Stimulated activated CD4-positive, alpha-beta T cell treated with anti-CD3 and anti-CD28 coated beads, Interleukin-15, amount 100 ng/mL, for 48 hours (primary cell): ENCODE measurements at regions not wholly inside any gene's neighbourhood (a gene's known extent, or its start where the extent isn't known, plus 50 kb on each side); places are given as distances from the start of the nearest gene placed in this dataset.

Source experiments
- DNase-seq, 2 donors: peaks; one replicate each; pipeline ENCODE4 v3.0.0-alpha.2; 2020; ENCODE audit warnings: low read depth in 2 of 2

DNA sequence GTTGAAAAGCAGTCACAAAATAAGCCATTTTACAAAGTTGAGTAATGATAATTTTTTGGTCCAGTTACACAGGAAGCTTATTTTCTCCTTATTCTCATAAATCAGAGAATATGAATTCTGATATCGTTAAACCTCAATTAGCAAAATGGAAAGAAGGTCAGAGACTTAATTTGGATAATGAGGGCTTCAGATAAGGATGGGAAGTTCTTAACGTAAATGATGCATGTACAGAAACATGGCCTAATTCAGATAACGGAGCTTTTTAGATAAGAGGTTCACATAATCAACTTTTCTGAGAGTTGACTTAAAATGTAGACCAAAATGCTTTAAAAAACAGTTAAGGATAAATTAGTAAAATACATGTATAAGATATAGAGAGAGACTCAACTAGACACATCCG, 746.3 kb upstream of the SLC10A2 start:
- DNase-seq = no peak

DNA sequence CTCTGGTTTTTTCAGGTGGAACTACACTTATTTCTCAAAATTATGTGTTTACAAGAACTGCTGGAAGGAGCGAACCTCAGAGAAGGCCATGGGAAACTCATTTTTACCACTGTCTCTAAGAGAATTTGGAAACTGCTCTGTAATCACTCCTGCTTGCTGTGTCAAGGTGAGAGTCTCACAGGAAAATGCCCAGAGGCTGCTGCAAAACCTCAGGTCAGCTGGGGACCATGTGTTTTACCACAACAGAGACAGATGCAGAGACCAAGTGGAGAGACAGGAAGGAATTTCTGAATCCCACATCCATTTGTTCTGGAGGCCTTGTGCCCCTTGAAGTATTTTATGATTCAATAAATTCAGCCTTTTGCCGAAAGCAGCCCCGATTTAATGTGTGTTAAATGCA, 743.8 kb upstream of the SLC10A2 start:
- DNase-seq = no peak

DNA sequence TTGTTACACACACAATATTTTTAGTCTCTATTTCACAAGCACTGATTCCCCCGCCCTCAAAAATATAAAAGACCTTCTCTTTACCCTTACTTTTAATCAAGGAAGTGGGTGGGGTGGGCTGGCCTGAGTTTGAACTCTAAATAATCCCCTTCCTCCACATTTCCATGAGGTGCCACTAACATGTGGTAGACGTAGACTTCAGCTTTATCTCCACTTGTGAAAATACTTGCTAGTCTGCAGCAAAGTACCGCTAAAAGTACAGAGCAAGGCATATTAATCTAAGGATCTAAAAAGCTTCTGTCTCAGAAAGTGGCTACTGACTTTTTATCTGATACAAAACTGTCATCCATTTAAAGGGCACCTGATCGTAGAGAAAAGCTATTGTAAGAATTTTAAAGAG, 739.6 kb upstream of the SLC10A2 start:
- DNase-seq = no peak

DNA sequence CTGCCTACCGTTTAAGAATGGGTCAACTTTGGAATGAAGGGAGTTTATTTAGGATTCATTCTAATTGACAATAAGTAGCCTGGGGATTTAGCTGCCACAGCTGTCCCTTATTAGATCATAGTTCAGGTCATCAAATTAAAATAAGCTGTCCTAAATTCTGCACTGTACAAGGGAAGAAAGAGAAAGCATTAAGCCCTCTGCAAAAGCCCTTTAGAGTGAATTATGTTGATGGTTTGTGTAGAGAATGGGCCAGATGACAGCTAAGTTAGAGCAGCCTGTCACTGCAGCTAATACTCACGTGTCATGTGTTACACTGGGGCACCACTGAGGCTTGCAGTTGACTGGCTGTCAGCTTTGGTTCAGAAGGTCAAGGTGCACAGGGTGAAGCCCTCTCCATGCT, 737.1 kb upstream of the SLC10A2 start:
- DNase-seq = no peak

DNA sequence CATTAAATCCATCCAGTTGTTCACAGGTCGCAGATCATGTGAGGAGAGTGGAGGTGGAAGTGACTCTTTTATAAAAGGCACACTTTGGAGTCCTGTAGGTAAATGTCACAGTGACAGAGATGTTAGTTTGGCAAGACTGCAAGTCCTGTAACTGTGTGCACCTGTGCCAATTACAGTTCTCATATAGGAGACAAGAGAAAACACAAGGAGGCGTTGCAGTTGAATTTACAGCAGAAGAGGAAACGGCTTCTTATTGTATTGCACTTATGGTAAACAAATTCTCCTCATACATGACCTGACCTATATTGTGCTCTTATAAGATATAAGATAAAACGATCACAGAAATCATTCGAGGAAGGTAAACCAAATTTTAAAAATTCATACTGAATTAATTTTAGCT, 732.8 kb upstream of the SLC10A2 start:
- no peak for DNase-seq

DNA sequence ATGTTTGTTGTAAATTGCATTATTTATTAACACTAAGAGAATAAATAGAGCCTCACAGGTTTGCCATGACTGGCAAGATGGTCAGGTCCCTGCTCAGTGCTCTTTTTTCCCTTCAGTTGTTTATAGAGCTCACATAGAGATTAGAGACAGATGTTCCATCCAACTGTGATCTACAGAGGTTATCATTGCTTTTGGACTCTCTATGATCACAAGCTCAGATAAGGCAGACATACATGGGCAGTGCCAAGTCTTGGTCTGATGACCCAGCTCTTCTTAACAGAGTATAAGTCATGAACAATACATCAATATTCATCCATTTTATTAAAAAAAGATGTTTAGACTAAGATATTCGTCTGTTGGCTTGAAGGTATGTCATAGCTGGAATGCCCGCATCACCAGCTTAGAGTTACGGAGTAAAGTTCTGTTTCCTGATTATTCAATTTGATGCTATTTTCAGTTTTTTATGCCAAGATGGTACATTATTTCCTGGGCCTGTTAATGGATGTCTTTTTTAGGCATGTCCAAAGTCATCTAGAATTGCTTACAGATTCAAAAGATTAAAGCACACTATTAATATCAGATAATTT, 729.8 kb upstream of the SLC10A2 start:
- DNase-seq = no peak

DNA sequence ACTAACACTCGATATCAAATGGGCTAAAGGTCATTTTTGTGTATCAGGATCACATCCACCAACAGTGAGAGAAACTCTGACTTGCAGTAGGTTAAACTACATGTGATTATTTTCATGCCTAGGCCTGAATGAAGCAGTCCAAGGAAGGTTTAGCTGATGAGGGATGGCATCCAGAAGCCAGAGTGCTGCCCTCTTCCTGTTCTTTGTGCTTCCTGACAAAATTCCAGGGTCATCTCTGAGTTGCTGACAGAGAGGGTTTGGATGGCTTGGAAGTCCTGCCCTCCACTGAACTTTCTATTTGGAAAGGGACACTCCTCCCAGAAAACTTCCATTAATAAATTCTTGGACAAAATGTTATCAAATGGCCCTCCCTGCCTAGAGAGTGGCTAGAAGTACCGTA, 728.3 kb upstream of the SLC10A2 start:
- no peak for DNase-seq

DNA sequence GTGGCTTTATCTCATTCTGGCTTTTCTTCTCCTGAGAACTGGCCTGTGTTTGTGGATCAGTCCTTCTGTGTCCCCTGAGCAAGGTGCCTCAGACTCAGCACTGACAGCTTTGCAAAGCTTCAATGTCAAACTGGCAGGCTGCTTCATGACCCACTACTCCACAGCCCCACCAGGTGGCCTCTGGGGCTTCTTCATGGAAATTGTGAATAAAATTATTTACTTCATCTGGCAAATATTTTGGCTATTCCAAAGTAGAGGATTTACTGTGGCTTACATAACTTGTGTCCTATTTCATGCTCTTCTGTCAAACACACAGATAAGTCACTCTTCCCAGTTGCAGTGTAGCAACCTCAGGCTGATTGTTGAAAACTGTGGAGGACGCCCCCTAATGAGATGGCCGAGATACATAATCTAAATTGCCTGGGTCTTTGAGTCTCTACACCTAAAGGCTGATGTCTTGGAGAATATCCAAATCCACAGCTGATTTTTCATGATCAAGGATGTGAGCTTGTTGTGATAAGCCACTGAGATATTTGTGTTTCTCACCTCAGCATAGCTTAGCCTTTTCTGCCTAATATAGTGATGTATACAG, 721.9 kb upstream of the SLC10A2 start:
- no peak for DNase-seq

DNA sequence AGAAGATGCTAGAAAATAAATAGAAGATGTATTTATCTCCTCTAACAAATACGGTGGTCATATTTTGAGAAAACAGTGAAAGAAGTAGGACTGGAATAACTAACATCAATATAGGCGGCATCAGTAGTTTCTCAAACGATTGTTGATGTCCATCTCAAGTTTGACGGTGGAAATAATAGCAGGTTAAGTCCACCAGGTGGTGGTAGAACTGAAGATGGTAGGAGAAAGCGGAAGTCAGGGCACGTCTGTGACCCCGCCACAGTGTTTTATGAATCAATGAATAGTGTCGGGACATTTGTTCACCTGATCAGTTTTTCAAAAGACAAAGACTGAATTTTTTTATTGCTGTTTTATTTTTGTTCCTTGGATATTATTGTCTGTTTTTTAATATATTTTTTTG, 706.4 kb upstream of the SLC10A2 start:
- no peak for DNase-seq

DNA sequence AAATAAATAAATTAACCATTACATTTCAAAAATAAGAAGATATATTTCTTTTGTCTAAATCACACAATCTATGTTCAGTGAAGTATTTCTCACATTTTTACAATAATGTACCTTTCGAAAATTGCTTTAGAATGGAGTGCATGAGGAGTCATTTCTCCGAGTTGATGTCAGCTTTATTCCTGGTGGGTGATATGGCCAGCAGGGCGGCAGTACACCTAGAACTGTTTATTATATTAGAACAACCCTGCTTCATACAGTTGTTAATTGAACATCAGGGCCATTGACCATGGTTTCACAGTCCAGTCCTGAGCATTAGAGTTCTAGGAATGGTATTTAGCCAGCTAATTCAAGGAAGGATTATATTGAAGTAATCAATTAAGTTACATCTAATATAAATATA, 696.3 kb upstream of the SLC10A2 start:
- no peak for DNase-seq

DNA sequence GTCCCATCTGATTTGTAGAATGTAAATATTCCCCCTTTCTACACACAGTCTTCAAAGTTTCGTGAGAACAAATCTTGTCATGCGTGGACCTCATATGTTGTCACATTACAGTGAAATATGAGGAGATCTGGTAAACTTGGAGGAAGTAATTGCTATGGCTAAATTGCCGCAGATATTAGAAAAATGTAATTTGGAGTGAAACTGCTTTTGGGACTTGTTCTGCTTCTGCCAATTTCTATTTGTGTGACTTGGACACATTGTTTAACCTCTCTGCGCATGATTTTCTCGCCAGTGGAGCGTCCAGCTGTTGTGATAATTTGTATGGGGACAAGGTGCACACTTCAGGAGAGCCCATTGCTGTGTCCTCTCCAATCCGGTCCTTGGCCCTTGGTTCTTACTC, 693.1 kb upstream of the SLC10A2 start:
- DNase-seq = no peak

DNA sequence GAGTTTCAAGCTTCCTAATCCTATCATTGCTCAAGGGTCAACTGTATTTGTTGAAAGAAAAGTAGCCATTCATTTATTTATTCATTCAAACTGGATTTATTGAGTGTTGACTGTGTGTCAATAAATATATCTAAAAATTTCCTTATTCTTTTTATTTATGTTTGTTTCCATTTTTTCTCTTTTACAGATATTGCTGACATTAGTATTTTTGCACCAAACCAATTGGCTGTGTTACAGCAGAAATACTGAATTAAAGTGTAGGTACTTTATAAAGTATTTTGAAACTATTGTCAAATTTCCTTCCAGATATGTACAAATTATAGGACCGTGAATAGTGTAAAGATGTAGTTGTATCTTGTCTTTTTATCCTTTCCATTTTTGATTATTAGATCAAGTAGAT, 692.0 kb upstream of the SLC10A2 start:
- no peak for DNase-seq

DNA sequence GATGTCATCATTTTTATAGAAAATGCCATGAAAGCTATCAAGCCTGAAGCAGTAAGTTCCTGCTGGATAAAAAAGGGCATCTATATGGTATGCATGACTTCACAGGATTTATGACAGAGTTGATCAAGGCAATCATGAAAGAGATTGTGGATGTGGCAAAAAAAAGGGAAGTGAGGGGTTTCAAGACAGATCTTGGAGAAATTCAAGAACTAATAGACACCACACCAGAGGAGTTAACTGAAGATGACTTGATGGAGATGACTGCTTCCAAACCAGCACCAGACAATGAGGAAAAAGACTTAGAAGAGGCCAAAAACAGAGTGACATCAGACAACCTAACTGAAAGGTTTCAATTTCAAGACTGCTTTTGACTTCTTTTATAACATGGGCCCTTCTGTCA, 691.1 kb upstream of the SLC10A2 start:
- no peak for DNase-seq

DNA sequence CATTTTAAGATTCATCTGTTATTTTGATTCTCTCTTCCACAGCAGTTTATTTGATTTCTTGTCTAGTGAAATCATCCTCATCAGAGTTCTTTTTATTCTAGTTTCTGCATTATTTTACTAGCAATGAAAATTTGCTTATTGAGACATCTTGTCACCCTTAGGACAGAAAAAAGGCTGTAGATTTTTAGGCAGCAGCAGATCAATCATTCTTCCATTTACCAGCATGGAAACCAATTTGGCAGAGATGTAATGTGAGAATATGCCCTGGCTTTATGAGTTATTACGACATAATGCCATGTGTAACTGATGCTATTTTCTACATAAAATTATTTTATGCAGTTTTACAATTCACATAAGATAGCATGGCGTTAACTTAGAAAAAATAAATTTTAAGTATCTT, 688.6 kb upstream of the SLC10A2 start:
- DNase-seq = no peak

DNA sequence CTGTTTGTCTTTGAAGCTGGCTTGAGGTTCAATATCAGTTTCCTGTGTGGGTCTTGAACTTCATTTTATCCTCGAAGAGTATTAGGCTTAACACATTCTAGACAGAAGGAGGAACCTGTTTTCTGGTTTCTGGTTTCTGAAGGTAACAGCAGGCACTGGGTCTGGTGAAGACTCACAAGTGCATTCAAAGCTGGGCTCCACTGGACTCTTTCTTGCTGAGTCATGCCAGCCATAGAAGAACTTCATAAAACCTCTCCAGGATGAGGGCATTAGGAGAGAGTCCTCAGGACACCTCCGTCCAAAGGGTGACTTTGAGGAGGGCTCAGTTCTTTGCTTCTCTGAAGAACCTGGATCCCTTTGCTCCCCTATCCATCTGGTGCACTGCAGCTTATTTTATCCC, 668.6 kb upstream of the SLC10A2 start:
- DNase-seq = no peak

DNA sequence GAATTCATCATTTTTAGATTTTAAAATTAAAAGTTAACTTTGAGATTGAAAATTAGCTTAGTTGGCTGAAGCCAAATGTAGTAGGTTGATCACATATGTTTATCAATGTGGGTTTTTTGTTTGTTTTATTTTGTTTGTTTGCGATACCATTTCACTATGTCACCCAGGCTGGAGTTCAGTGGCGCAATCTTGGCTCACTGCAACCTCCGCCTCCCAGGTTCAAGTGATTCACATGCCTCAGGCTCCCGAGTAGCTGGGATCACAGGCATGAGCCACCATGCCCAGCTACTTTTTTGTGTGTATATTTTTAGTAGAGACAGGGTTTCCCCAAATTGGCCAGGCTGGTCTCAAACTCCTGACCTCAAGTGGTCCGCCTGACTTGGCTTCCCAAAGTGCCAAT, 665.7 kb upstream of the SLC10A2 start:
- DNase-seq = no peak

DNA sequence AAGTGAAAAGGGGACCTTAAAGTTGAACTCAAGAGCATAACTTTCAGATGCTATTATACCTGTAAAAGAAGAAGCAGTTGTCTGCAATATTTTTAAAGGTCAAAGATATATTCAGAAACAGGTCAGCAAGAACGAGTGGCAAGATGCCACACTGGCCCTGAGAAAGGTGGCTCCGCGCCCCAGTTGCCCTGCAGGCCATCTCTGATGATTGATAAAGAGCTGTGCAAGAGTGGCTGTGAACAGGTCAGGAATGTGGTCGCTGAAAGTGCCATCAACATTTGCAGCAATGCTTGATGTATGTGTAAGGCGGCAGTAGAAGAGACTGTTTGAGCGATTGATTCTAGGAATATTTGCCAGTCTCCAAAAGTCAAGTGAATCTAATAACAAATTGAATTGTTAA, 664.2 kb upstream of the SLC10A2 start:
- no peak for DNase-seq

DNA sequence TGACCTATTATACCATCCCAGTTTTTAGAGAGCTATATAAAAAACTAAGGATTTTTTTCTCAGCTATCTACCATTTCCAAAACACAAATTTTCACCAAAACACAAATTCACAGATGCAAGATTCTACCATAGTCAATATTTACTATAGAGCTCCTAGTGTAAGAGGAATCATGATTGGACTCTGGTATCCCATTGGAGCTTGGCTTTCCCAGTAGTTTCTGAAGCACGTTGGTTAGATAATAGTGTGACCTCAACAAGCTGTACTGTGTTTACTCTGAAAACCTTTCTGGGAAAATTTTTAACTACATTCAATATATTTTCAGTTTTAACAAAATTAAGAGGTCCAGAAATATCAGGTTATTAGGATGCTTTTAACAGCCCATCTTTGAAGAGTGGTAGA, 660.6 kb upstream of the SLC10A2 start:
- no peak for DNase-seq

DNA sequence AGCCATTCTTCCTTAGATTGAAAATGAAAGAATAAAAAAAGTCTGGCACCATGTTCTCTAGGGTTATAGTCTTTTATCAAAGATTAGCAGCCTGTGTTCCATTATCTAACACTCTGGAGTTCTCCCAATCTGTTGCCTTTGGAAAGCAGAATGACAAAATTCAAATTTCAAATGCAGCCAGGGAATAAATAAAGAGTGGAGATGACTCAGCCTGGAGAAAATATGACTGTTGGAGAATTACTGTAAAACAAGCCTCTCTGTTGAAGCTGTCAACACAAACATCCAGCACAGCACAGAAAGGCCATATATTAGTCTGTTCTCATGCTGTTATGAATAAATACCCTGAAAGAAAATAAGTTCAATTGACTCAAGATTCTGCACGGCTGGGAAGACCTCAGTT, 650.5 kb upstream of the SLC10A2 start:
- no peak for DNase-seq

DNA sequence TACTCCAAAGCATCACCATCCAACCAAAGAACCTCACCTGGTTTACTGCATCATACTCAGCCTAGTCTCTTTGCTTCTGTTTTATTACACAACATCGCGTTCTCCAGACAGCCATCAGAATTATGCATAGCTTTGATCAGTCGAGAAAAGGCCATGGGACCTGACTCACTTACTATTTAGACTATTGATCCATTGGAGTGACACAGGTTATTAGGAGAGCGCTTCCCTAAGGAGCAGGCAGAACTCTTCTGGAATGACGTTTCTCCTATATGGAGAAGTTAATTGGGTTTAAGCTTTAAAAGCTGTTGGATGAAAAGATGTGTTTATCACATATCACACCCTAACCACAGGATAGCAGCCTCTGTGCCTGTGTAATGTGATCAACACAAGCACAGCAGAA, 649.1 kb upstream of the SLC10A2 start:
- no peak for DNase-seq

DNA sequence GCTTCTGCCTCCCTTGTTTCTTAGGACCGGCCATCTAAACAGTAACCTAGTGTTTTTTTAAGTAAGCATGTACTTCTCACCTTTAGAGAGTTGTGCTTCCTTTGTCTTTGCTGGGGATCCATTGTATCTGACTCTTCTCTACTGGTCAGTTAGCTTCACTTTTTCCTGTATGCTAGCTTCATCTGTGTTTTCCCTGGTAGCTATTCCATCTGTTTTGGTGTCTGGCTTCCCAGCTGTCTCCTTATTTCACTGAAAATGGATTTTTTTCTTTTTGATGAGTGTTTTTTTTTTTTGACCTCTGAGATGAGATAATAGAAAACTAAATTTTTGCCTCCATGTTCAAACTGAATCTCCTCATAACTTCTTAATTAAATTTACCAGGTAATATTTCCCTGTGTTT, 637.0 kb upstream of the SLC10A2 start:
- no peak for DNase-seq

DNA sequence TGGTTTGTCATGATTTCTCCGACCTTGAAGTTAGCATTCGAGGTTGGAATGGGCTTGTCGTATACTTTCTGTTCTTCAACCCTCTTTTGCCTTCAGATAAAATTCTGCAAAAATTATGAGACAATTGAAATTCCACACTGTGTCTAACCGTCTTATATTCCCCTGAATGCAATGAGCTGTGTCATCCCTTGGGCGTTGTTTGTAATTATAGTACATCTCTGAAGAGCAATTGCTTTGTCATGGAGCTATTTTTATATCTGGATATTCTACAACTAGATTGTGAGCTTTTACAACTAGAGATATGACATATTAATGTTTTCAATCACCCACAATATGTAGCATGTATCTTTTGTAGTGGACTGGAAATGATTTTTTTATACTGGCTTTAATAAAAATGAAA, 631.8 kb upstream of the SLC10A2 start:
- no peak for DNase-seq

DNA sequence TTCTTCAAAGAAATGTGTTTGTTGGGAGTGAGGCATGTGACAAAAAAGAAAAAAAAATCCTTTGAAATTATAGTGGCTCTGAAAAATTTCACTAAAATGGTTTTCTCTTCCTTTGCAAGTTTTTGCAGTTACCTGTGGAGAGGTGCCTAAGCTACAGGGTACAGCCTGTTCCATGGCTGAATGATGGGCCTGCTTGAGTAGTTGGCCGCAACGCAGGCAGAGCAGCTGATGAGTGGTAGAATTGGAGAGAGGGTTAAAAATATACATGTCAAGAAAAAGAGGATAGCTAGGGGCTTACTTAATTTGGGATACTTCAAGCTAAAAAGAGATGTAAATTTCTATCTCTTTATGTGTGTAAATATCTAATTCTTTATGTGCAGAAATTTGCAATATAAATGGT, 629.1 kb upstream of the SLC10A2 start:
- no peak for DNase-seq

DNA sequence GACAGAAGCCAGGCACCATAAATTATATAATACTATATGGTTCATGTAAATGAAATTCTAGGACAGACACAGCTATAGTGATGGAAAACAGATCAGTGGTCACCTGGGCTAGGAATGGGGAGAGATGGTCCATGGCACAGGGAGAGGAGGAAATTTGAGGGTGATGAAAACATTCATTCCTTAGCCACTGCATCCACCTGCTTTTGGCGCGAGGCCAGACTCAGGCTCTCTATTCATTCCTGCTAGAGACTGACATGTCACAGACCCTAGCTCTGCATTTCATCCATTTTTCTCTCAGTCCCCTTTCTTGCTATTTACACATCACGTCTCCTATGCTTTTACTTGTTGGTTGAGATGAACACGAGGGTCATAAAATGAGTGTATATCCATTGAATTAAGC, 628.3 kb upstream of the SLC10A2 start:
- DNase-seq = no peak
